ENCODE measurements at regions not wholly inside any gene's neighbourhood (a gene's known extent, or its start where the extent isn't known, plus 50 kb on each side); places are given as distances from the start of the nearest gene placed in this dataset.

GRCh38 chr11:19391652-19392051, 150.9 kb upstream of the E2F8 start:
- Histone ChIP-seq H3K9me3 (no peaks in the 10 kb centered on the region), H3K4me1 (no peaks in the 10 kb centered on the region), H3K36me3 (ENCODE audit: insufficient read depth in 1 of 2, low read depth in 1 of 2) (no peaks in the 10 kb centered on the region), H3K27ac (no peak overlapping the region), H3K4me3 (no peak overlapping the region), H3K27me3 (ENCODE audit: insufficient read depth in 3 of 3, low read length in 2 of 3) (peaks cover 0 to 6% (median 0%) of the 10 kb centered on the region in 3 donors)
- ATAC-seq: no peak
- WGBS, 3 donors: 62 to 79% (median 78%) methylated on average over 2 of the region's 2 CpGs
- intact Hi-C loops (cut with DNase I): no loop called here
- DNase-seq: no peak
- no peak for TF ChIP-seq CTCF (IDR thresholded peaks at IDR 0.05)

- Histone ChIP-seq H3K4me3 (no peak overlapping the region), H3K36me3 (ENCODE audit: insufficient read depth in 1 of 2, low read depth in 1 of 2) (no peaks in the 10 kb centered on the region), H3K9me3 (no peaks in the 10 kb centered on the region), H3K27me3 (ENCODE audit: insufficient read depth in 3 of 3, low read length in 2 of 3) (peaks cover 0 to 6% (median 5%) of the 10 kb centered on the region in 3 donors), H3K4me1 (no peaks in the 10 kb centered on the region), H3K27ac (no peak overlapping the region)
- no peak for TF ChIP-seq CTCF (IDR thresholded peaks at IDR 0.05)
- intact Hi-C loops (cut with DNase I): no loop called here
- ATAC-seq (no peak), DNase-seq (no peak)
- 79 to 82% (median 80%) methylated on average over 3 of the region's 3 CpGs for WGBS, 3 donors
These were observed 150.3 kb upstream of the E2F8 start for GRCh38 chr11:19391026-19391425.

- no peaks in the 10 kb centered on the region for H3K9me3 ChIP-seq
- no peak overlapping the region for H3K27ac ChIP-seq
- ATAC-seq: peak; percentile 44 to 84 (median 77)
- intact Hi-C loops (cut with DNase I): no loop called here
- H3K4me1 ChIP-seq: no peaks in the 10 kb centered on the region
- H3K4me3 ChIP-seq: no peak overlapping the region
- H3K27me3 ChIP-seq (ENCODE audit: insufficient read depth in 3 of 3, low read length in 2 of 3): peaks cover 0 to 6% (median 5%) of the 10 kb centered on the region in 3 donors
- peak; percentile 38 to 72 for DNase-seq
- TF ChIP-seq CTCF (IDR thresholded peaks at IDR 0.05): no peak
- no peaks in the 10 kb centered on the region for H3K36me3 ChIP-seq (ENCODE audit: insufficient read depth in 1 of 2, low read depth in 1 of 2)
- 54 to 68% (median 60%) methylated on average over 3 of the region's 3 CpGs for WGBS, 3 donors
These were observed 149.1 kb upstream of the E2F8 start for GRCh38 chr11:19389787-19390303.

- H3K9me3 ChIP-seq: no peaks in the 10 kb centered on the region
- no peak overlapping the region for H3K4me3 ChIP-seq
- 39 to 52% (median 42%) methylated on average over 16 of the region's 16 CpGs for WGBS, 3 donors
- TF ChIP-seq CTCF (IDR thresholded peaks at IDR 0.05): no peak
- peaks cover 0 to 14% (median 0%) of the 10 kb centered on the region in 3 donors for H3K27me3 ChIP-seq (ENCODE audit: insufficient read depth in 3 of 3, low read length in 2 of 3)
- no peaks in the 10 kb centered on the region for H3K4me1 ChIP-seq
- ATAC-seq: no peak
- DNase-seq: no peak
- intact Hi-C loops (cut with DNase I): no loop called here
- H3K36me3 ChIP-seq (ENCODE audit: insufficient read depth in 1 of 2, low read depth in 1 of 2): no peaks in the 10 kb centered on the region
- H3K27ac ChIP-seq: no peak overlapping the region
These were observed 141.4 kb upstream of the E2F8 start for GRCh38 chr11:19382131-19382611.

GRCh38 chr11:19380375-19380774, 139.6 kb upstream of the E2F8 start:
- Histone ChIP-seq H3K4me3 (no peak overlapping the region), H3K9me3 (no peaks in the 10 kb centered on the region), H3K4me1 (no peaks in the 10 kb centered on the region), H3K27ac (no peak overlapping the region), H3K36me3 (ENCODE audit: insufficient read depth in 1 of 2, low read depth in 1 of 2) (no peaks in the 10 kb centered on the region), H3K27me3 (ENCODE audit: insufficient read depth in 3 of 3, low read length in 2 of 3) (peaks cover 0 to 17% (median 0%) of the 10 kb centered on the region in 3 donors)
- peak in 2 of 4 donors; percentile 54 to 67 for ATAC-seq
- no peak for TF ChIP-seq CTCF (IDR thresholded peaks at IDR 0.05)
- intact Hi-C loops (cut with DNase I): no loop called here
- WGBS, 3 donors: 33 to 46% (median 41%) methylated on average over 2 of the region's 2 CpGs
- DNase-seq: peak in 1 of 2 donors; percentile 44
